ENCODE measurements at regions not wholly inside any gene's neighbourhood (a gene's known extent, or its start where the extent isn't known, plus 50 kb on each side); places are given as distances from the start of the nearest gene placed in this dataset.
"Not testable (repeated sequence)": the region's sequence is repeated elsewhere in the genome, so short reads cannot be mapped to it uniquely, and the experiment has no call there.

GRCh38 chr17:20781869-20782268, 202.3 kb downstream of the CDRT15L2 start:
- H2AFZ ChIP-seq (ENCODE audit: low read depth, low read length); H3K9ac ChIP-seq (replicated peaks; ENCODE audit: extremely low read depth, insufficient read depth, low read length); FAIRE-seq; dilution Hi-C loops (cut with MboI; ENCODE audit: extremely low pct_ligation_motif_present, low sequenced_read_pairs); H3K9me3 ChIP-seq (replicated peaks; ENCODE audit: control insufficient read depth, insufficient read depth, low read length); H4K20me1 ChIP-seq (replicated peaks; ENCODE audit: control insufficient read depth, extremely low read depth, insufficient read depth, low read length); H3K36me3 ChIP-seq (ENCODE audit: control insufficient read depth in 2 of 2, extremely low read depth in 1 of 2, insufficient read depth in 2 of 2, low read length in 2 of 2); CTCF ChIA-PET; H3K4me1 ChIP-seq (ENCODE audit: control insufficient read depth, extremely low read depth, insufficient read depth, low read length); POLR2A ChIA-PET; H3K4me2 ChIP-seq (ENCODE audit: insufficient read depth, low read length); DNase-seq (ENCODE audit: low read depth, low spot score); BruUV-seq (replicated peaks); H3K79me2 ChIP-seq (ENCODE audit: control insufficient read depth, insufficient read depth, low read length); H3K27me3 ChIP-seq (ENCODE audit: control insufficient read depth in 2 of 2, insufficient read depth in 2 of 2, low read length in 2 of 2); H3K27ac ChIP-seq (ENCODE audit: insufficient read depth, low read depth, low read length); H3K9me1 ChIP-seq (replicated peaks; ENCODE audit: control insufficient read depth, extremely low read depth, insufficient read depth, low read length); H3K4me3 ChIP-seq (replicated peaks in 1 of 3; ENCODE audit: insufficient read depth in 1 of 3, low read depth in 1 of 3, low read length in 3 of 3); intact Hi-C loops (cut with micrococcal nuclease): not testable (repeated sequence)

DNA sequence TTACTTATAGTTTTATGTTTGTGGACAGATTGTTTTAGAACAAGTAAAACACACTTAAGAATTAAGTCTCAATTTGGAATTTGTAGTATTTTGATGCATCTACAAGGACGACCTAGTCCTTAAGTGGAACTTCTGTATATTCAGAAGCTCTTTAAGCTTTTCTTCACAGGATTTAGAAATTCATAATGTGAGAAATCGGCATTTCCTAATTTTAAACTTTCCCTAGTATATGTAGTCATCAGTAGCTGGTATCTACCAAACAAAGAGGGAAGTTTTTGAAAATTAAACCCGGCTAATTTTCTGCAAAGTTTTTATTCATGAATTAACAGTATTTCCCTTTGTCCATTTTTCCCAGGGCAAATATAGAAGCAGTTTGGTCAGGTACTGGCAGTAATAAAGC, 203.6 kb downstream of the CDRT15L2 start:
- no peaks in the 10 kb centered on the region for H4K20me1 ChIP-seq (replicated peaks; ENCODE audit: control insufficient read depth, extremely low read depth, insufficient read depth, low read length)
- BruUV-seq (replicated peaks): no TSS peak
- intact Hi-C loops (cut with micrococcal nuclease) (no loop called here), dilution Hi-C loops (cut with MboI; ENCODE audit: extremely low pct_ligation_motif_present, low sequenced_read_pairs) (no loop called here)
- no peak overlapping the region for H3K4me2 ChIP-seq (ENCODE audit: insufficient read depth, low read length)
- no peaks in the 10 kb centered on the region for H3K9me1 ChIP-seq (replicated peaks; ENCODE audit: control insufficient read depth, extremely low read depth, insufficient read depth, low read length)
- no peak overlapping the region for H2AFZ ChIP-seq (ENCODE audit: low read depth, low read length)
- H3K27ac ChIP-seq (ENCODE audit: insufficient read depth, low read depth, low read length): no peak overlapping the region
- FAIRE-seq (no peak), DNase-seq (ENCODE audit: low read depth, low spot score) (no peak)
- ChIA-PET POLR2A (no interaction called here), CTCF (no interaction called here)
- H3K4me3 ChIP-seq (replicated peaks in 1 of 3; ENCODE audit: insufficient read depth in 1 of 3, low read depth in 1 of 3, low read length in 3 of 3): no peak overlapping the region
- H3K9me3 ChIP-seq (replicated peaks; ENCODE audit: control insufficient read depth, insufficient read depth, low read length): no peaks in the 10 kb centered on the region
- no peaks in the 10 kb centered on the region for H3K36me3 ChIP-seq (ENCODE audit: control insufficient read depth in 2 of 2, extremely low read depth in 1 of 2, insufficient read depth in 2 of 2, low read length in 2 of 2)
- H3K79me2 ChIP-seq (ENCODE audit: control insufficient read depth, insufficient read depth, low read length): no peaks in the 10 kb centered on the region
- TF ChIP-seq GATA2 (IDR thresholded peaks at IDR 0.05; ENCODE audit: insufficient read depth, insufficient read length, low read depth, low read length) (no peak), MYC (IDR thresholded peaks at IDR 0.05; ENCODE audit: low read depth, low read length) (no peak), JUN (IDR thresholded peaks at IDR 0.05; ENCODE audit: borderline replicate concordance, insufficient read depth, insufficient read length, low read depth) (no peak), POLR2A (IDR thresholded peaks at IDR 0.05; ENCODE audit: low read depth, low read length) (no peak), EZH2 (IDR thresholded peaks at IDR 0.05; ENCODE audit: borderline replicate concordance, low read depth, low read length, severe bottlenecking) (no peak), POLR2AphosphoS5 (IDR thresholded peaks at IDR 0.05; ENCODE audit: insufficient read depth, low read depth, low read length) (no peak), FOS (IDR thresholded peaks at IDR 0.05; ENCODE audit: borderline replicate concordance, insufficient read depth, low read length) (no peak)
- TF ChIP-seq, protein P1, sequence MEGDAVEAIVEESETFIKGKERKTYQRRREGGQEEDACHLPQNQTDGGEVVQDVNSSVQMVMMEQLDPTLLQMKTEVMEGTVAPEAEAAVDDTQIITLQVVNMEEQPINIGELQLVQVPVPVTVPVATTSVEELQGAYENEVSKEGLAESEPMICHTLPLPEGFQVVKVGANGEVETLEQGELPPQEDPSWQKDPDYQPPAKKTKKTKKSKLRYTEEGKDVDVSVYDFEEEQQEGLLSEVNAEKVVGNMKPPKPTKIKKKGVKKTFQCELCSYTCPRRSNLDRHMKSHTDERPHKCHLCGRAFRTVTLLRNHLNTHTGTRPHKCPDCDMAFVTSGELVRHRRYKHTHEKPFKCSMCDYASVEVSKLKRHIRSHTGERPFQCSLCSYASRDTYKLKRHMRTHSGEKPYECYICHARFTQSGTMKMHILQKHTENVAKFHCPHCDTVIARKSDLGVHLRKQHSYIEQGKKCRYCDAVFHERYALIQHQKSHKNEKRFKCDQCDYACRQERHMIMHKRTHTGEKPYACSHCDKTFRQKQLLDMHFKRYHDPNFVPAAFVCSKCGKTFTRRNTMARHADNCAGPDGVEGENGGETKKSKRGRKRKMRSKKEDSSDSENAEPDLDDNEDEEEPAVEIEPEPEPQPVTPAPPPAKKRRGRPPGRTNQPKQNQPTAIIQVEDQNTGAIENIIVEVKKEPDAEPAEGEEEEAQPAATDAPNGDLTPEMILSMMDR (IDR thresholded peaks at IDR 0.05; ENCODE audit: extremely low read depth in 1 of 2, insufficient read depth in 1 of 2, low read depth in 1 of 2, low read length in 2 of 2): no peak
- TF ChIP-seq, protein P2, sequence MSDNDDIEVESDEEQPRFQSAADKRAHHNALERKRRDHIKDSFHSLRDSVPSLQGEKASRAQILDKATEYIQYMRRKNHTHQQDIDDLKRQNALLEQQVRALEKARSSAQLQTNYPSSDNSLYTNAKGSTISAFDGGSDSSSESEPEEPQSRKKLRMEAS (IDR thresholded peaks at IDR 0.05; ENCODE audit: insufficient read depth, insufficient read length): no peak
- peaks cover 2 to 5% of the 10 kb centered on the region in 2 experiments for H3K27me3 ChIP-seq (ENCODE audit: control insufficient read depth in 2 of 2, insufficient read depth in 2 of 2, low read length in 2 of 2)
- no peak overlapping the region for H3K9ac ChIP-seq (replicated peaks; ENCODE audit: extremely low read depth, insufficient read depth, low read length)
- H3K4me1 ChIP-seq (ENCODE audit: control insufficient read depth, extremely low read depth, insufficient read depth, low read length): no peaks in the 10 kb centered on the region

Measured in endothelial cell of umbilical vein (primary cell).